ENCODE measurements at regions not wholly inside any gene's neighbourhood (a gene's known extent, or its start where the extent isn't known, plus 50 kb on each side); places are given as distances from the start of the nearest gene placed in this dataset.
"Not testable (repeated sequence)": the region's sequence is repeated elsewhere in the genome, so short reads cannot be mapped to it uniquely, and the experiment has no call there.

- no peak overlapping the region for H3K4me3 Mint-ChIP-seq
- DNase-seq: no peak
- H3K4me1 Mint-ChIP-seq (ENCODE audit: low read depth): no peaks in the 10 kb centered on the region
- H3K36me3 Mint-ChIP-seq (ENCODE audit: insufficient read depth in 2 of 2): no peaks in the 10 kb centered on the region
- H3K9me3 Mint-ChIP-seq: no peaks in the 10 kb centered on the region
- H3K27ac Mint-ChIP-seq: no peak overlapping the region
- peaks cover 9% of the 10 kb centered on the region for H3K27me3 Mint-ChIP-seq (ENCODE audit: low read depth)
- no peak for ATAC-seq (replicated peaks in 1 of 2)
Observed at GRCh38 chr9:94482110-94482509, 72.8 kb upstream of the PCAT7 start.

- Mint-ChIP-seq H3K4me1 (ENCODE audit: low read depth) (no peaks in the 10 kb centered on the region), H3K36me3 (ENCODE audit: insufficient read depth in 2 of 2) (no peaks in the 10 kb centered on the region), H3K27ac (no peak overlapping the region), H3K9me3 (peaks cover 0 to 3% of the 10 kb centered on the region in 2 donors), H3K27me3 (ENCODE audit: low read depth) (peaks cover 36% of the 10 kb centered on the region), H3K4me3 (no peak overlapping the region)
- ATAC-seq (replicated peaks in 1 of 2) (no peak), DNase-seq (no peak)
Observed at GRCh38 chr9:94490465-94490864, 64.4 kb upstream of the PCAT7 start.

GRCh38 chr9:94492125-94492524, 62.8 kb upstream of the PCAT7 start:
- H3K27ac Mint-ChIP-seq; H3K4me1 Mint-ChIP-seq (ENCODE audit: low read depth); ATAC-seq (replicated peaks in 1 of 2); H3K4me3 Mint-ChIP-seq; H3K36me3 Mint-ChIP-seq (ENCODE audit: insufficient read depth in 2 of 2); H3K9me3 Mint-ChIP-seq; DNase-seq: not testable (repeated sequence)
- H3K27me3 Mint-ChIP-seq (ENCODE audit: low read depth): peaks cover 36% of the 10 kb centered on the region

- Mint-ChIP-seq H3K27ac (no peak overlapping the region), H3K4me3 (no peak overlapping the region), H3K4me1 (ENCODE audit: low read depth) (no peaks in the 10 kb centered on the region), H3K9me3 (no peaks in the 10 kb centered on the region), H3K36me3 (ENCODE audit: insufficient read depth in 2 of 2) (no peaks in the 10 kb centered on the region), H3K27me3 (ENCODE audit: low read depth) (peaks cover 14% of the 10 kb centered on the region)
- DNase-seq (no peak), ATAC-seq (replicated peaks in 1 of 2) (no peak)
Observed at GRCh38 chr9:94498801-94499453, 56.0 kb upstream of the PCAT7 start.

GRCh38 chr9:94504358-94504757, 50.5 kb upstream of the PCAT7 start:
- H3K4me3 Mint-ChIP-seq: no peak overlapping the region
- no peak for ATAC-seq (replicated peaks in 1 of 2)
- DNase-seq: no peak
- no peaks in the 10 kb centered on the region for H3K9me3 Mint-ChIP-seq
- no peaks in the 10 kb centered on the region for H3K4me1 Mint-ChIP-seq (ENCODE audit: low read depth)
- peaks cover 10% of the 10 kb centered on the region for H3K27me3 Mint-ChIP-seq (ENCODE audit: low read depth)
- no peak overlapping the region for H3K27ac Mint-ChIP-seq
- no peaks in the 10 kb centered on the region for H3K36me3 Mint-ChIP-seq (ENCODE audit: insufficient read depth in 2 of 2)
